ENCODE measurements at regions not wholly inside any gene's neighbourhood (a gene's known extent, or its start where the extent isn't known, plus 50 kb on each side); places are given as distances from the start of the nearest gene placed in this dataset.

DNA sequence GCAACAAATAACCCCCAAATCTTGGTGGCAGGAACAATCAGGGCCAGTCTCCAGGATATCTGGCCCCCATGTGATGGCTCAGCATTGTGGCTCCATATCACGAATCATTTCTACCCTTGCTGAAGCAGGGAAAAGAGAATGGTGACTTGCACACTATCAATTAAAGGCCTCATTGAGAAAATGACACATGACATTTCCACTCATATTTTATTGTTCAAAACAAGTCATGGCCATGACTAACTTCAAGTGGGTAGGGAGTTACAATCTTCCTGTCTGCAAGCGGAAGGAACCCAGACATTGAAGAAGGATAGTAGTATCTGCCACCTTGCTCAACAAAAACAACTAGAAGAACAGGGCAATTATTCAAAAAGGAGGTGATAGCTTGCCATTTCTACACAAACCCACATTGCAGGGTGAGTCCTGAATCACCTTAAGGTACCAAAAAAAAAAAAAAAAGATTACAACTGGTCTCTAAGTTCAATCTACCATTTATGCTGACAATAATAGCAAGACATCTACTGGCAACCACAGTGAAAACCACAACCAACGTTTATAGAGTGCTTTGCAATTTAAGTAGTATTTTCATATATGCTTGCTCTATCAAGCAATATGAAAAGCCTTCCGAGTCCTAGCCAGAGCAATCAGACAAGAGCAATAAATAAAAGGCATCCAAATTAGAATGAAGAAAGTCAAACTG is 186.7 kb upstream of the DAPK1 start:
- DNase-seq (ENCODE audit: extremely low spot score) = no peak
- Histone ChIP-seq H3K36me3 (ENCODE audit: insufficient read depth) (no peaks in the 10 kb centered on the region), H3K4me1 (ENCODE audit: insufficient read depth) (no peaks in the 10 kb centered on the region), H3K27ac (ENCODE audit: low read depth) (no peak overlapping the region), H3K4me3 (ENCODE audit: low read depth, low read length) (no peak overlapping the region)
- 90% methylated on average over 4 of the region's 4 CpGs for WGBS

- Histone ChIP-seq H3K27ac (ENCODE audit: low read depth) (no peak overlapping the region), H3K4me1 (ENCODE audit: insufficient read depth) (no peaks in the 10 kb centered on the region), H3K36me3 (ENCODE audit: insufficient read depth) (no peaks in the 10 kb centered on the region), H3K4me3 (ENCODE audit: low read depth, low read length) (no peak overlapping the region)
- no peak for DNase-seq (ENCODE audit: extremely low spot score)
Measured at GRCh38 chr9:87319656-87320055, 178.0 kb upstream of the DAPK1 start.

- H3K36me3 ChIP-seq (ENCODE audit: insufficient read depth) = no peaks in the 10 kb centered on the region
- H3K4me1 ChIP-seq (ENCODE audit: insufficient read depth) = no peaks in the 10 kb centered on the region
- no peak for DNase-seq (ENCODE audit: extremely low spot score)
- H3K27ac ChIP-seq (ENCODE audit: low read depth) = no peak overlapping the region
- 81% methylated on average over 2 of the region's 2 CpGs for WGBS
- H3K4me3 ChIP-seq (ENCODE audit: low read depth, low read length) = no peak overlapping the region
Measured at GRCh38 chr9:87320146-87320884, 177.4 kb upstream of the DAPK1 start.

DNA sequence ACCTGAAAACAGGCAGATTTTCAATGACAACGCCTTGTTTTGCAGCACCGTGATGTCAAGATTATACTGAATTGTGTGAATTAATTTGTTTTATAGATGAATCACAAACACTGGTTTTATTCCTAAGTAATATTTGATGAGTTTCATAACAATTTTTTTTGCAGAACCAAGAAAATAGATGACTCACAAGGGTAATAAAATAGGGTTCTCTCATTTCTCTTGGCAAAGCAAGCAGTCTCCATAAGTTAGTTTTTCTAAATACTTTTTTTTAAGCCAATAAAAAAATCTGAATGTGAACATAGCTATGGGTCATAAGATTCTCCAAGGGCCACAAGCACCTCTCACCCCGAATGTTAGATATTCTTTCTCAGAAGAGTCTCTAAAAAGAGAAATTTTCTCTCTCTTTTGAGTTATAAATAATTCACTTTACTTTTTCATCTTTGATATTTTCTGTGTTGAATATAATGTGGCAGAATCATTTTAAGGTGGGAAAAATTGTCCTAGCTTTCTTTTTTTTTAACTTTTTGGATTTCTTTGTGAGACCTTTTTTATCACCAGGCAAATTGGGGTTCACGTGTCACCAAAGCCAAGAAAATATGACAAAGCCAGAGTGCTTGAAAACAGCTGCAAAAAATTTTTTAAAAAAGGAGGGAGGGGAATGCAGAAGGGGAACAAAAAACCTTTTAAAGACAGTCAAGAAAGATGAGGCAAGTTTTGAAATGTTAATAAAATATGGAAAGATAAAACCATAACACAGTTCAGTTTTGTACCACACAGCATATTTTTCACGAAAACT is 174.6 kb upstream of the DAPK1 start:
- Histone ChIP-seq H3K36me3 (ENCODE audit: insufficient read depth) (no peaks in the 10 kb centered on the region), H3K4me1 (ENCODE audit: insufficient read depth) (no peaks in the 10 kb centered on the region), H3K4me3 (ENCODE audit: low read depth, low read length) (no peak overlapping the region), H3K27ac (ENCODE audit: low read depth) (no peak overlapping the region)
- DNase-seq (ENCODE audit: extremely low spot score) = no peak
- WGBS = 66% methylated on average over 5 of the region's 5 CpGs

DNA sequence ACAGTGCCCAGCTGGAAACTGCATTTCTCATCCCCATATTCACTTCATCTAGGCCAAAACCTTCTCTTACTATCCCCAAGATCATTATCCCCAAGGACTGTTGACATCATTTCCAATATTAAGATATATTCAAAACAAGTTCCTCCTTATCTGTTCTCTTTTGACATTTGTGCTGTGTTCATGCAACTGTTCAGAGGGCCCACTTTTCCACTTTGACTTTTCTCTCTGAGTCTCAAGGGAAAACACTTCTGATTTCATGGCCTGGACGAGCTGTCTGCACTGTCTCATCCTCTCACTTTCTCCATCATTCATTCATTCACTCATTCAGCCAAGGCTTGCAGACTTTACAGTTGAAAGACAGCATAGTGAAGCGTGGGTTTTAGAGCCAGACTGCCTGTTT is 173.7 kb upstream of the DAPK1 start:
- H3K4me3 ChIP-seq (ENCODE audit: low read depth, low read length) = no peak overlapping the region
- H3K27ac ChIP-seq (ENCODE audit: low read depth) = no peak overlapping the region
- DNase-seq (ENCODE audit: extremely low spot score) = no peak
- no peaks in the 10 kb centered on the region for H3K4me1 ChIP-seq (ENCODE audit: insufficient read depth)
- 83% methylated on average over 2 of the region's 2 CpGs for WGBS
- H3K36me3 ChIP-seq (ENCODE audit: insufficient read depth) = no peaks in the 10 kb centered on the region

DNA sequence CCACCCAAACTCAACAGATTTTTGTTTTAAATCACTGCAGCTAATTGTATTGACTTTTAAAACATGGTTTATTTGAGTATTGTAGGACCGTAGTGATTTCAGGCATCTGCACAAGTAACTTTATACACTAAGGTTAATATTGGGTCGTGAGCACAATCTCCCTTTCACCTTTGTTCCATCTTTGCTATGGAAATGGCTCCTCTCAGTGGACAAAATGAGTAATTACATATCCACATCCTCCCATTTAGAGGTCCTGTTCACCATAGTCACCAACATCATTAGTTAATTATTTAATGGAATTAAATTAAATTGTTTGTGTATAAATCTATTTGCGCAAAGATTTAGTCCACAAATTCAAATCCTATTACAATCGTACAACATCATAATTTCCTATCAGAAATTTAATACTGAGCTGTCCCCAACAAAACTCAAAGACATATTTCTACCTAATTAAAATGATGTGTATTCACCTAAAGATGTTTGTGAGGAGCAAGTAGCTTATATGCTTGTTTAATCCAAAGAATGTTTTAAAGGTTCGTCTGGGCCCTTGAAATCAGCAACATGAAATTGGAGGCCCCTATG is 173.0 kb upstream of the DAPK1 start:
- H3K27ac ChIP-seq (ENCODE audit: low read depth) = no peak overlapping the region
- H3K36me3 ChIP-seq (ENCODE audit: insufficient read depth) = no peaks in the 10 kb centered on the region
- WGBS = 4% methylated on average over 5 of the region's 5 CpGs
- H3K4me3 ChIP-seq (ENCODE audit: low read depth, low read length) = no peak overlapping the region
- DNase-seq (ENCODE audit: extremely low spot score) = peak; percentile 42
- H3K4me1 ChIP-seq (ENCODE audit: insufficient read depth) = no peaks in the 10 kb centered on the region

DNA sequence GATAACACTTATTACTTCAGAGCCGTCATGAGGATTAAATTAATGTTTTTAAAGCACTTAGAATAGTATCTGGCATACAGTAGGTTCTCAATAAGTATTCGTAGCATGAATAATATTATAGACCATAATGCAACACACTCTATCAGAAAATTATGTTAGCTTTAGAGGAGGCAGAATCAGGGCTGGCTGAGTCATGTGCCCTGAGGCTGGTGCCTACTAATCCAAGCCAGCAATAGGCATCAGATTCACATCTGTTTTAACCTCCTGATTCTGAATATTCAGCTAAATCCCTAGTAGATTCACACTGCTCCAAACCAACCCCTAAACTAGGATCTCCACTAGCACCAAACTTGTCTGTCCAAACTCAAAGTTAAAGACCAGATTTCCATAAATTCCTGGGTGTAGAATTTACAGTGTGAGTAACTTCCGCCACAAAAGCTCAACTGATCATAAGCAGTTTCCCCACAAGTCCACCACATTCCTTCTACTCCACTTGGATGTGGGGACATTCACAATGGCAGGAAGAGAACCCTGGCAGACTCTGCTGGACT is 170.0 kb upstream of the DAPK1 start:
- no peak overlapping the region for H3K4me3 ChIP-seq (ENCODE audit: low read depth, low read length)
- 90% methylated on average over 3 of the region's 3 CpGs for WGBS
- no peak overlapping the region for H3K27ac ChIP-seq (ENCODE audit: low read depth)
- no peak for DNase-seq (ENCODE audit: extremely low spot score)
- no peaks in the 10 kb centered on the region for H3K36me3 ChIP-seq (ENCODE audit: insufficient read depth)
- no peaks in the 10 kb centered on the region for H3K4me1 ChIP-seq (ENCODE audit: insufficient read depth)

DNA sequence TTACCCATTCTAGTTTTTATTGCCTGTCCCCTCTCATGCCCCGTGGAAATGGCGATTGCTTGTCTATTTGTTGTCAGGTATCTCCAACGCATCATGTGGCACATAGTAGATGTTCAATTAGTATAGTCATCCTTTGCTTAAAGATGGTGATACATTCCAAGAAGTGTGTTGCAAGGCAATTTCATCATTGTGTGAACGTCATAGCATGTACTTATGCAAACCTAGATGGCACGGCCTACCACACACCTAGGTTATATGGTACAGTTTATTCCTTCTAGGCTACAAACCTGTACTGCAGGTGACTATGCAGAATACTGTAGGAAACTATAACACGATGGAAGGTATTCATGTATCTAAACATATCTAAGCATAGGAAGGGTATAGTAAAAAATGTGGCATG is 163.9 kb upstream of the DAPK1 start:
- DNase-seq (ENCODE audit: extremely low spot score) = no peak
- 94% methylated on average over 6 of the region's 6 CpGs for WGBS
- H3K27ac ChIP-seq (ENCODE audit: low read depth) = no peak overlapping the region
- H3K36me3 ChIP-seq (ENCODE audit: insufficient read depth) = no peaks in the 10 kb centered on the region
- no peaks in the 10 kb centered on the region for H3K4me1 ChIP-seq (ENCODE audit: insufficient read depth)
- no peak overlapping the region for H3K4me3 ChIP-seq (ENCODE audit: low read depth, low read length)

GRCh38 chr9:87334366-87334765 is 163.3 kb upstream of the DAPK1 start:
- Histone ChIP-seq H3K4me3 (ENCODE audit: low read depth, low read length) (no peak overlapping the region), H3K4me1 (ENCODE audit: insufficient read depth) (no peaks in the 10 kb centered on the region), H3K36me3 (ENCODE audit: insufficient read depth) (no peaks in the 10 kb centered on the region), H3K27ac (ENCODE audit: low read depth) (no peak overlapping the region)
- no peak for DNase-seq (ENCODE audit: extremely low spot score)
- WGBS = 84% methylated on average over 3 of the region's 3 CpGs

- 71% methylated on average over 1 of the region's 1 CpG for WGBS
Measured at GRCh38 chr9:87336407-87336806, 161.3 kb upstream of the DAPK1 start.

GRCh38 chr9:87336914-87337333 is 160.7 kb upstream of the DAPK1 start:
- Histone ChIP-seq H3K4me1 (ENCODE audit: insufficient read depth) (no peaks in the 10 kb centered on the region), H3K36me3 (ENCODE audit: insufficient read depth) (no peaks in the 10 kb centered on the region), H3K27ac (ENCODE audit: low read depth) (no peak overlapping the region), H3K4me3 (ENCODE audit: low read depth, low read length) (peak overlapping the region; percentile 11)
- peak; percentile 66 for DNase-seq (ENCODE audit: extremely low spot score)
- 4% methylated on average over 12 of the region's 12 CpGs for WGBS

More at GRCh38 chr9:87336407-87336806, 161.3 kb upstream of the DAPK1 start:
- H3K4me3 ChIP-seq (ENCODE audit: low read depth, low read length) = no peak overlapping the region
- DNase-seq (ENCODE audit: extremely low spot score) = no peak
- no peak overlapping the region for H3K27ac ChIP-seq (ENCODE audit: low read depth)
- H3K4me1 ChIP-seq (ENCODE audit: insufficient read depth) = no peaks in the 10 kb centered on the region
- no peaks in the 10 kb centered on the region for H3K36me3 ChIP-seq (ENCODE audit: insufficient read depth)

GRCh38 chr9:87337335-87338087 is 160.2 kb upstream of the DAPK1 start:
- WGBS = 6% methylated on average over 14 of the region's 14 CpGs
- H3K27ac ChIP-seq (ENCODE audit: low read depth) = no peak overlapping the region
- H3K4me3 ChIP-seq (ENCODE audit: low read depth, low read length) = peak overlapping the region; percentile 11
- no peak for DNase-seq (ENCODE audit: extremely low spot score)
- H3K36me3 ChIP-seq (ENCODE audit: insufficient read depth) = no peaks in the 10 kb centered on the region
- no peaks in the 10 kb centered on the region for H3K4me1 ChIP-seq (ENCODE audit: insufficient read depth)

Data from urinary bladder (tissue), 3 donors.